A204.1 (cell line): ENCODE measurements at regions not wholly inside any gene's neighbourhood (a gene's known extent, or its start where the extent isn't known, plus 50 kb on each side); places are given as distances from the start of the nearest gene placed in this dataset.
"Not testable (repeated sequence)": the region's sequence is repeated elsewhere in the genome, so short reads cannot be mapped to it uniquely, and the experiment has no call there.

Experiments
- FAIRE-seq: peaks from 2 replicates; lab custom pipeline; 2012; peaks lifted over from hg19 to GRCh38; lab: Jason Lieb, UNC

GRCh38 chr6:134667111-134667510 lies 282.8 kb downstream of the ALDH8A1 start:
- no peak for FAIRE-seq

DNA sequence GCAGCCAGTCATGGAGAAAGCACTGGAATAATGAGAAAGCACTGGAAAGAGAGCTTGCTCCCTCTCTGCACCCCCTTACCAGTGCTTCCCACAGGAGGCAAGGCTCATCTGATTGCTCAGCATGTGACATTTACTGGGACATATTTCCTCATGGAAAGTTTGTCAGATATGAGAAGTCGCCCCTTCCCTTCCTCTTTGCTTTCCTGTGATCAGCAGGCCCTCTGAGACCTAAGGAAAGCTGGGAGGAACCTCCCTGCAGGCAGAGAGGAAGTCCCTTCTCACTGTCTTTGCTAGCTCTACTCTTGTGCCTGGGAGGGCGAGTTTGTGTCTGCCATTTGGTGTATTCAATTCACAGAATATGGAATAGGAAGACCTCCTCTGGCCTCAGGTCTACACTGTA lies 283.8 kb downstream of the ALDH8A1 start:
- FAIRE-seq, result no peak

GRCh38 chr6:134665029-134665723 lies 284.7 kb downstream of the ALDH8A1 start:
- no peak for FAIRE-seq

- FAIRE-seq, result no peak
Observed at GRCh38 chr6:134663800-134664535, 285.9 kb downstream of the ALDH8A1 start.

DNA sequence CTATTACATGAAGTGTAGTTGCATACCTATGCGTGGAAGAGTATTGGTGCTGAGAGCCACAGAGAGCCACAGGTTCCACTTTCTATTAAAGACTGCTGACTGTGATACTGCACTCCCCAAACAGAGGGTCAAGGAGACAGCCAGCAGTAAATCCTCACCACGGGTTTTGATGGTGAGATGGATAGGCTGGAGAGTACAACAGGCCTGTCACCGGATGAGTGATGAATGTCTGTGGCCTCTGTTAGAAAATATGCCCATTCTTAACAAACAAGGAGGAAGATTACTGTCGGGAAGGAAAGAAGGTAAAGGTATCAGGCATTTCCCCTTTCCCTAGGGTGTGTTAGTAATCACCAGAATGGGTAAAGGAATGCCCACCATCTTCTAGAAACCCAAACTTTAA lies 286.5 kb downstream of the ALDH8A1 start:
- FAIRE-seq, result no peak

DNA sequence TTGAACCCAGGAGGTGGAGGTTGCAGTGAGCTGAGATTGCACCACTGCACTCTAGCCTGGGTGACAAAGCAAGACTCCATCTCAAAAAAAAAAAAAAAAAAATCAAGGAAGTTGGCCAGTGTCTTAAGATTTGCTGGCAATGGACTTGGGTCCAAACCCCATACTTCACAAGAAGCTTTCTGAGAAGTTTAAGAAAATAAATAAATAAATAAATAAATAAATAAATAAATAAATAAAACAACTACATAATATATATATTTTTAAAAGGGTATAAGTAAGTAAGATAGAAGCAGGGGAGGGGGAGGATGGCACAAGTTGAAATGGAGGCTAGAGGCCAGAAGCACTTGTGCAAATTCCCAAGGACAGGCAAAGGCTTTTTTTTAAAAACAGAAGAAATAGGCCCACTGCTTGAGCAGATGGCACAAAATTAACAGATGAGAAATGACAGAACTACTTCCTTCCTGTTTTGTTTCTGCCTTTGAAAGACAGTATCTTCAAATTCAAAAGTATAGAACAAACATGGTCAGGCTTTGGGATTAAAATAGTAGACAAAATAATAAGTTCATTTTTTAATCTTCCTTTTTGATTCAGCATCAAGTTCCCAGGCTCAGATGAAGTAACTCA lies 287.7 kb downstream of the ALDH8A1 start:
- no peak for FAIRE-seq

DNA sequence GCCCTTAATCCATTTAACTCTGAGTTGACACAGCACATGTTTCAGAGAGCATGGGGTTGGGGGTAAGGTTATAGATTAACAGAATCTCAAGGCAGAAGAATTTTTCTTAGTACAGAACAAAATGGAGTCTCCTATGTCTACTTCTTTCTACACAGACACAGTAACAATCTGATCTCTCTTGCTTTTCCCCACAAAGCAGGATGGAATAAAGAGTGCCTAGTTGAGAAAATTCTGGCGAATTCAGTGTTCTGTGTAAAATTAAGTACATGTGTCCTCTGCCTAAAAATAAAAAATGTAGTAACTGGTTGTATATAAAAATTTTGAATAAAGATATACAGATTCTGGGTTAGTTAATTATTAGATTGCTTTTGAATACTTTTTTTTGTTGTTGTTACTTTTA lies 290.0 kb downstream of the ALDH8A1 start:
- not testable (repeated sequence) for FAIRE-seq

DNA sequence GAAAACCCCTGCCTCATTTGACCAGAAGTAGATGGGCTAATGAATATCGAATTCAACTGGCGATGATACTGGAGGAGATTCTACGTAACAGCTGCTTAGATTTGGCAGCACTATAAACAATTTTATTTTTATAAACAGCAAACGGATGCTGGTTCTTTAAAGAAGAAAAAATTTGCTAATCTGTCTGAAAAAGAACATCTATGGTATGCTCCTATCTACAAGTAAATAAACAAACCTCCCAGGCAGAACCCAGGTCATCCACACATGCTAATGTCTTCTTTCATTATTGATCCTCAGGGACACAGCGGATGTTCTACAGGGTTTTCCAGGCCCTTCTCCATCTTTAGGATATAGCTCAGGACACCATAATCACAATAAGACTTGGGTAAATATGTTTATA lies 291.3 kb downstream of the ALDH8A1 start:
- FAIRE-seq, result no peak

DNA sequence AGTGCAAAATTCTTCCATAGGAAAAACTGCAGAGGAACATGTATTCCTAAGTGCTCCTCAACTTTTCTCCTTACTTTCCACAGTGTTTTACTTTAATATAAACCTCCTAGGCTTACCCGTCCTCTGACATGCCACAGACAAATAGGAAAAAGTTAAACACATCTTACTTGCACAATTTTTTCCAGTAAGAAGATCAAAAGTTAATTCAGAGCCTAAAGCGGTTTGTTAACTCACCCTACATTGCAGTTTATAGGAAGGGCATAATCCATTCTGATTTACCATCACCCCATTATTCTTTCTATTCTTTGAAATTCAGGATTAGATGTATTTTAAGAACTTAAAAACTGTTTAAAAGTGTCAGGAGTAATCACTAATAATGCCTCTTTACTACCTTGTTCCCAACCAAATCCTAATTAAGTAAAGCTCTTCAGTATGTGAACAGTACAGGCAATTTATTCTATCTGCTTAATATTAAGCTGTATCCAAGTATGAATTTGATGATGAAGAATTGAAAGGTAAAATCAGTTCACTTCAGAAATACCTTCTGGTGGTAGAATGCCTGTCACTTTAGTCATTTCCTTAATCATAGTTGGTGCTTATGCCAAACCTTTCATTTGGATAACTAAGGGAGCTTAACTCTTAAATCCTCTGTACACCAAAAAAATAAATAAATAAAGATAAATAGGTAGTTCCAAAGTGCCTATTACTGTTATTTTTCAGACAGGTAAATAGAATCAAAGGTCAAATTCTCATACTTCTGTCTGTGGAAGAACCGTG lies 292.0 kb downstream of the ALDH8A1 start:
- FAIRE-seq, result no peak

- FAIRE-seq, result no peak
Observed at GRCh38 chr6:134657343-134657742, 292.6 kb downstream of the ALDH8A1 start.

DNA sequence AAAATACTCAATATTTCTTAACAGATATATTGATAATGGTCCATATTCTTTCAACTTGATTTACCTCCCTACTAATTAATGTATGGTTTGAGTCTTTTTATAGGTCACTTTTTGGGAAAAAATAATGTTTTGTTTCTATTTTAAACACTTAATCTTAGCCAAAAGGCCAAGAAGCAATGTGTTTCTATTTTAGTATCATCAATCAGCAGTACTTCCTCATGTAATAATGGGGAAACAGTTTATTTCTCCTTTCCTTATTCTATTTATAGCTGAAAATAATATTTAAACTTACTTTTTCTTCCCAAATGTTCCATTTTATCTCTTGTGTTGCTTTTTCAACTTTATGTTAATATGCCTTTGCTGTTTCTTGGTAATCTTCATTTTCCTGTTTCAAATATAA lies 295.1 kb downstream of the ALDH8A1 start:
- FAIRE-seq, result no peak

DNA sequence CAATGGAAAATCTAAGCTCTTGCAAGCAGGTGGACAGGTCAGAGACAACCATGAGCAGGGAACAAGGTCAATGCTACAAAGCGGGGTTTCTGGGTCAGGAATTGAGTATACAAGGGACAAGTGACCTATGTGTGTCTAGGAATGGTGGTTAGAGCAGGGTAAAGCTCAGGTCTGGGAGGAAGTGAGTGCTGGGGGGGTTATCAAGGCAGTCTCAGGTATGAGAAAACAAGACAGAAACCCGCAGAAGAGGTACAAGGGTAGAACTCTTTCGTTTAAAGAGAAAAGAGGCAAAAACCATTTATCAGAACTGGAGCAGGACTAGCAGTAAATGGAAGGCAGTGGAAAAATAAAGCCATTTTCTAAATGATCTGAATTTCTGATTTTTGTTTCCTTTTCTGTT lies 298.4 kb downstream of the ALDH8A1 start:
- FAIRE-seq, result no peak

DNA sequence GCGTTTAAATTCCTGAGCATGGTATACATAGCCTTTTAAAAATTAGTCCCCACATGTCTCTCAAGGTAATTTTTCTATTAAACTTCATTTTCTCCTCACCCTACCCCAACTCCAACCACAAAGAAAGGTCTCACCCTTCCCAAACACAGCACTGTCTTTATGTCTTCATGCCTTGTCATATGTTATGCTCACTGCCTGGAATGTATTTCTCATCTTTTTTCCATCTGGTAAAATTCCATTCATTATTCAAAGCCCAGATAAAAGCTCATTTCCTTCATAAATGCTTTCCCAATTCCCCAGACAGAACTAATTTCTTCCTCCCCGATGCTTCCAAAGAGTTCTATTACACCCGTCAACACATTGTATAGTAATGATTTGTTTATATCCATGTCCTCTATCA lies 302.0 kb downstream of the ALDH8A1 start:
- no peak for FAIRE-seq

- FAIRE-seq, result no peak
Observed at GRCh38 chr6:134642819-134643218, 307.1 kb downstream of the ALDH8A1 start.

DNA sequence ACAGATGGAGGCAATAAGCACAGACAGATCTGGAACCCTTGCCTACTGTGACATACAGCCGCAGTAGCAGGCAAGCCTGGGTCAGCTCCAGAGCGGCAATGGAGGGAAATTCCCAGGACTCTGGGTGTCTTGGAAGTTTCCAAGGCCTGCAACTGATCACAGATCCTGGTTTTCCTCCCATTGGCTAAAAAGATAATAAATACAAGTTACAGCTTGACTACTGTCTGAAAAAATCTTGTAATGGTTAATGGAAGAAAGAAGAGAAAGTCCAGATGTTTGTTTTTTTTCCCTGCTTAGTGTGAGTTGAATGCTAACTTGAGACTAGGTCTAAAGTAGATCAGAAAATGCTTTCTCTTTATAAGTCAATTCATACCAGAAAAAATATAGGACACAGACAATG lies 307.6 kb downstream of the ALDH8A1 start:
- no peak for FAIRE-seq

GRCh38 chr6:134640975-134641429 lies 308.9 kb downstream of the ALDH8A1 start:
- FAIRE-seq, result no peak

DNA sequence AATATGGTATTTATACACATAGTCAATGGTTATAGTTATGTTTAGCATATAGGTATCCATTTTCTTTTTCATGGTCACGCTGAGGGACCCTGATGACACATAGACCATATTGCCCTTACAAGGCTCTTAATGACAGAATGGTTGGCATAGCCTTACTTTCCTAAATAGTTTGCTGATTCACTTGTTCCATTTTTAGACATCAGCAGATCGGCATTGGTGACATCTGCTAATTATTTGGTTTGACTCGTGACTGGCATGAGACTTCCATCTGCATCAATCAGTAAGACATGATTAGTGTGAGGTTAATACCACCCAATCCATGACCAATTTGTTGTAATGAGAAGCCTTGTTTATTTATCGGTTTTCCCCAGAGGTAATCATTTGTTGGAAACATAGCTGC lies 309.7 kb downstream of the ALDH8A1 start:
- no peak for FAIRE-seq

- no peak for FAIRE-seq
Observed at GRCh38 chr6:134637847-134638437, 312.0 kb downstream of the ALDH8A1 start.

GRCh38 chr6:134637282-134637681 lies 312.6 kb downstream of the ALDH8A1 start:
- no peak for FAIRE-seq

- no peak for FAIRE-seq
Observed at GRCh38 chr6:134636186-134636799, 313.6 kb downstream of the ALDH8A1 start.

DNA sequence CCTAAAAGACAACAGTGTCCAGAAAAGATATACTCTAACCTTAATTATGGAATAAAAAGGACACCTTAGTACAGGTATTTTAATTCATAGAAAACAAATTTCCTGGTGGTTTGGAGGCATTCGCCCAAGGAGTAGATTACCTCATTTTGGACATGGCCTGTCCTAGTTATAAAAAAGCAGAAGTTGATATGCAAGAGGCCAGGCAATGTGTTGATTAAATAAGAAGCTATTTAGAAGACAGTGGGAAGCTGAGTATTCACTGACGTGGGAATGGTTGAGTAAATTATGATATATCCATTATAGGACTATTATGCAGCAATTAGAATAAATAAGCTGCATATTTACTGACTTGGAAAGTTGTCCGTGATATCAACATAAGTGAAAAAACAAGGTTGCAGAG lies 314.9 kb downstream of the ALDH8A1 start:
- no peak for FAIRE-seq

DNA sequence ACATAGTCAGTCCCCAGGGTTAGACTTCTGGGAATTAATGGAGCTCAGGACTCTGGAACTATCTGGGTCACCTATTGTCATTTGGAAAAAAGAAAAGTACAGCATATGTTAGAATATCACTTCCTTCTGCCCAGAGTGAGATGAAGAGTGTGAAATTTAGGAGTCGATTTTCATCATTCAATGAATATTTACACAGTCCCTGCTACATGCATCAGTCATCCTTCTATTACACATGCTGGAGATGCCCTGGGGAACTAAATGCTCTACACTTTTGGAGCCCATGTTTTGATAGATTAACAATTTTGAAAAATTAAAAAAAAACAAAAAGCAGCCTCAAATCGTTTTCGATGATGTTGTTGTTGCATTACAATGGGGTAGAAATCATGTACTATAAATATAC lies 315.4 kb downstream of the ALDH8A1 start:
- no peak for FAIRE-seq
